NCI-H128 (cell line): ENCODE measurements at regions not wholly inside any gene's neighbourhood (a gene's known extent, or its start where the extent isn't known, plus 50 kb on each side); places are given as distances from the start of the nearest gene placed in this dataset.

Source experiments
- DNase-seq: peaks from one replicate; lab custom pipeline; 2025; ENCODE audit not compliant: unreplicated experiment; lab: John Stamatoyannopoulos, UW

- no peak for DNase-seq
Measured at GRCh38 chr14:85744573-85744972, 214.6 kb downstream of the FLRT2 start.

GRCh38 chr14:85732031-85732430 lies 202.1 kb downstream of the FLRT2 start:
- DNase-seq, result no peak

- DNase-seq, result no peak
Measured at GRCh38 chr14:85731186-85731585, 201.2 kb downstream of the FLRT2 start.

- DNase-seq, result no peak
Measured at GRCh38 chr14:85728476-85729065, 198.6 kb downstream of the FLRT2 start.

- no peak for DNase-seq
Measured at GRCh38 chr14:85714069-85714468, 184.1 kb downstream of the FLRT2 start.

- DNase-seq, result no peak
Measured at GRCh38 chr14:85711620-85712019, 181.7 kb downstream of the FLRT2 start.
